AG09309 (cell line): ENCODE measurements at regions not wholly inside any gene's neighbourhood (a gene's known extent, or its start where the extent isn't known, plus 50 kb on each side); places are given as distances from the start of the nearest gene placed in this dataset.

ENCODE experiments used
- DNase-seq: peaks from one replicate; pipeline ENCODE4 v3.0.0-alpha.2; 2010; ENCODE audit warnings: low read depth
- H3K4me3 ChIP-seq: 2 replicates; pipeline ENCODE4 v1.5.1; 2011; ENCODE audit warnings: mild to moderate bottlenecking, low read depth, low read length, moderate library complexity; ENCODE audit not compliant: control insufficient read depth
- TF ChIP-seq, protein P1 (sequence below): IDR thresholded peaks from 2 replicates; pipeline ENCODE4 v1.5.1; 2011; ENCODE audit warnings: mild to moderate bottlenecking, low read depth, low read length, inconsistent platforms; ENCODE audit not compliant: insufficient read depth, control insufficient read depth; ENCODE audit errors: missing control alignments

DNA sequence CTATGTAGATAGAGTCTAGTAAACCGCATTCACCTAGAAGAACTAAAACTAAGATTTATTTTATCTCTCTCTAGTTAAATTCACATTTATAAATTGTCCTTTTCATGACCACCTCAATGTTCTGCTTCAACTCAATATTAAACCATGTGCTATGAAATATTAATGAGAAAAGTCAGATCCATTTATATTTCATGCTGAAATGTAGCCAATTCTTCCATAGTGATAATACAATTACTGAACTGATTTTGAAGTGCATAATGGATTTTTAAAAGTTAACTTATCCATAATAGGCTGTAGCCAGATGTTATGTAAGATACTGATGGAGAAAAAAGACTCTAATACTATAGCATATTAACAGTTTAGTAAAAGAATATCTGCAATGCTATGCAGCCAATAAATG is 479.7 kb upstream of the PCDH15 start:
- no peak for DNase-seq
- no peak overlapping the region for H3K4me3 ChIP-seq
- TF ChIP-seq, protein P1, sequence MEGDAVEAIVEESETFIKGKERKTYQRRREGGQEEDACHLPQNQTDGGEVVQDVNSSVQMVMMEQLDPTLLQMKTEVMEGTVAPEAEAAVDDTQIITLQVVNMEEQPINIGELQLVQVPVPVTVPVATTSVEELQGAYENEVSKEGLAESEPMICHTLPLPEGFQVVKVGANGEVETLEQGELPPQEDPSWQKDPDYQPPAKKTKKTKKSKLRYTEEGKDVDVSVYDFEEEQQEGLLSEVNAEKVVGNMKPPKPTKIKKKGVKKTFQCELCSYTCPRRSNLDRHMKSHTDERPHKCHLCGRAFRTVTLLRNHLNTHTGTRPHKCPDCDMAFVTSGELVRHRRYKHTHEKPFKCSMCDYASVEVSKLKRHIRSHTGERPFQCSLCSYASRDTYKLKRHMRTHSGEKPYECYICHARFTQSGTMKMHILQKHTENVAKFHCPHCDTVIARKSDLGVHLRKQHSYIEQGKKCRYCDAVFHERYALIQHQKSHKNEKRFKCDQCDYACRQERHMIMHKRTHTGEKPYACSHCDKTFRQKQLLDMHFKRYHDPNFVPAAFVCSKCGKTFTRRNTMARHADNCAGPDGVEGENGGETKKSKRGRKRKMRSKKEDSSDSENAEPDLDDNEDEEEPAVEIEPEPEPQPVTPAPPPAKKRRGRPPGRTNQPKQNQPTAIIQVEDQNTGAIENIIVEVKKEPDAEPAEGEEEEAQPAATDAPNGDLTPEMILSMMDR, result no peak

DNA sequence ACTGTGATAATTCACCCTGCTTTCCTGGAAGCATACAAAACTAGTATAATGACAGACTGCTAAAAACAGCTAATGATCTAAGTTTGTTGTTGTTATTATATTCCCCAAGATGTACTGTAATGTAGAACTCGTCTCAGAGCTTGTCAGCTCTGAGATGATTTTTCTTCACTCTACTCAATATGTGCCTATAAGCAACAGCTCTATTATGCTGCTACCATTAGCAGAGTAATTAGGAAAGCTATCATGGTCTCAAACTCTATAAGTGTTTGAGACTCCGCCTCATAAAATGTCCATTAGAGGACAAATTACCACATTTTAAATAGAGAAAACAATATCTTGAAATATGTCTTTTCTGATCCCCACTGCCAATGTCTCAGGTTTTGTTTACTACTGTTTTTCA is 476.5 kb upstream of the PCDH15 start:
- DNase-seq, result no peak
- TF ChIP-seq, protein P1, result no peak

DNA sequence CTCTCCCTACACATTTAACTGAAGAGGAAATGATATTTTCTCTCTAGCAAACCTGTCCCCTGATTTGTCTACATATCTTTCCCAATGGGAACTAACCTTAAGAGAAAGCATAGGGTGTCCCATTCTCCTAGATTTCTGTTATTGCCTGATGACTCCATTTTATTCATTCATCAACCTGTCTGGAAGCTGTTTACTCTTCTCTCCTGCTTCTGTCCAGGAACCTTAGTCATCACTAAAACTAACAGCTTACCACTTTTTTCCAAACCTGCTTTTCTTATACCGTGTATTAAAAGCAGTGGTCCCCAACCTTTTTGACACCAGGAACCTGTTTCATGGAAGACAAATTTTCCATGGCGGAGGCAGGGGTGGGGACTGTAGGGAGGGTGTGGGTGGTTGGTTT is 473.3 kb upstream of the PCDH15 start:
- TF ChIP-seq, protein P1, result no peak
- DNase-seq, result no peak
- H3K4me3 ChIP-seq, result no peak overlapping the region

More for the DNA sequence above, 476.5 kb upstream of the PCDH15 start:
- H3K4me3 ChIP-seq, result no peak overlapping the region

DNA sequence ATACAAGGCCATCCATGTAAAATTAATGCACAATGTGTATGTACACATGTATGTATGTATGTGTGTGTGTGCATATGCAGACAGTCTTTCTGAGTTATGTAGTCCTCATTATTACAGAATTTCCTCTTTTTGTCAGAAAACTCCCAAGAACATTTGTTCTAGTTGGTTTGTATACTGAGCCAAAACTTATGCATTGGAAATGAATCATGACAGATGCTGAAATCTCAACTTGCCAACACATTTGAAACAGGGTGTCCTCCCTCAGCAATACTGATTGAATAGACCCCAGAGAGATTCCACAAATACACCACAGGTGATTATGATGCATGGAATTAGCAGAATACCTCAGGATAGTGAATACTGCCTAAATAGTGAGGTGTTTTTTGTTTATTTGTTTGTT is 472.9 kb upstream of the PCDH15 start:
- DNase-seq, result no peak
- TF ChIP-seq, protein P1, result no peak

DNA sequence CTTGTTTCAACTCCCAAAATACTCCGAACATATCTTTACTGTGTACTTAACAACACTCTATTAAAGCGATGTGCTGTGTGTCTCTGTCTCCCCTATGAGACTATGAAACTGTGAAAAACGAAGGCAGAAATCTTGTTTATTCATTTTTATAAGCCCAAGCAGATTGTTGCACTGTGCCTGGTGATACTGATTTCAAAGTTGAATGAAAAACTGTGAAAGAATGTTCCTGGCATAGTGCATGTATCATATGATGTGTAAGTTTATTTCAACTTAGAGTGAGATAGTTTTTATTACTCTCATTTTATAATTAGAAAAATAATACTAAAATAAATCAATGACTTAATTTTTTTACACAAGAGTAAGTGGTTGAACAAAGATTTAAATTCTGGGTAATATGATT is 471.9 kb upstream of the PCDH15 start:
- DNase-seq, result no peak
- TF ChIP-seq, protein P1, result no peak
- H3K4me3 ChIP-seq, result no peak overlapping the region

More for the DNA sequence above, 472.9 kb upstream of the PCDH15 start:
- no peak overlapping the region for H3K4me3 ChIP-seq

DNA sequence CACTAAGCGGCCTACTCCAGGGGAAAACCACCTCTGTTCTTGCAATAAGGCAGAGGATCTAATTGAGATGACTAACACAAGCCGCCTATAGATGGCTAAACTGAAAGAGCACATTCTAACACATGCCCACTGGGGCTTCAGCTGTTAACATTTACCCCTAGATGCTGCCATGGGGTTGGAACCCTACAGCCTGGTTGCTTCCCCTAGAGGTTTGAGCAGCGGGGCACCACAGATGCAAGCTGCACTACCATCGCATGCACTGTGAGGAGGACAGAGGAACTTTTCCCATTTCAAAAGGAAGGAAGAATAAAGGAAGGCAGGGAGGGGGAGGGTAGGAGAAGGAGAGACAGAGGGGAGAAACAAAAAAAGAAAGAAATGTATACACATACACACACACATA is 465.8 kb upstream of the PCDH15 start:
- TF ChIP-seq, protein P1, result no peak
- H3K4me3 ChIP-seq, result no peak overlapping the region
- no peak for DNase-seq

GRCh38 chr10:55263327-55263726 is 462.3 kb upstream of the PCDH15 start:
- no peak for DNase-seq
- H3K4me3 ChIP-seq, result no peak overlapping the region
- TF ChIP-seq, protein P1, result no peak
